IPS DF 6.9 (cell line): ENCODE measurements at regions not wholly inside any gene's neighbourhood (a gene's known extent, or its start where the extent isn't known, plus 50 kb on each side); places are given as distances from the start of the nearest gene placed in this dataset.
"Not testable (repeated sequence)": the region's sequence is repeated elsewhere in the genome, so short reads cannot be mapped to it uniquely, and the experiment has no call there.

ENCODE experiments used
- DNase-seq: peaks from one replicate; pipeline ENCODE4 v3.0.0-alpha.2; 2013; ENCODE audit warnings: low read depth, low spot score
- H3K27ac ChIP-seq: one replicate; pipeline ENCODE4 v1.5.1; 2013; ENCODE audit warnings: low read length, control low read depth
- H3K27me3 ChIP-seq: 2 replicates; pipeline ENCODE4 v1.6.1; 2013; ENCODE audit warnings: mild to moderate bottlenecking, low read length; ENCODE audit not compliant: control insufficient read depth, insufficient read depth
- H3K36me3 ChIP-seq: 2 replicates; pipeline ENCODE4 v1.6.1; 2013; ENCODE audit warnings: low read length; ENCODE audit not compliant: control insufficient read depth, insufficient read depth
- H3K4me1 ChIP-seq: 2 replicates; pipeline ENCODE4 v1.6.1; 2013; ENCODE audit warnings: low read length; ENCODE audit not compliant: control insufficient read depth, insufficient read depth
- H3K4me3 ChIP-seq: 2 replicates; pipeline ENCODE4 v1.5.1; 2013; ENCODE audit warnings: mild to moderate bottlenecking, low read length
- H3K9me3 ChIP-seq: 2 replicates; pipeline ENCODE4 v1.6.1; 2013; ENCODE audit warnings: low read length, inconsistent platforms; ENCODE audit not compliant: control insufficient read depth, insufficient read depth
- WGBS: extraction: QIAGEN DNeasy Blood & Tissue Kit; methylation state at CpG from one replicate; pipeline ENCODE4 v1.1.7; 2013; ENCODE audit warnings: mixed read lengths, missing lambda C conversion rate; ENCODE audit not compliant: insufficient read length, insufficient coverage; 5-methylcytosine and 5-hydroxymethylcytosine counted together

DNA sequence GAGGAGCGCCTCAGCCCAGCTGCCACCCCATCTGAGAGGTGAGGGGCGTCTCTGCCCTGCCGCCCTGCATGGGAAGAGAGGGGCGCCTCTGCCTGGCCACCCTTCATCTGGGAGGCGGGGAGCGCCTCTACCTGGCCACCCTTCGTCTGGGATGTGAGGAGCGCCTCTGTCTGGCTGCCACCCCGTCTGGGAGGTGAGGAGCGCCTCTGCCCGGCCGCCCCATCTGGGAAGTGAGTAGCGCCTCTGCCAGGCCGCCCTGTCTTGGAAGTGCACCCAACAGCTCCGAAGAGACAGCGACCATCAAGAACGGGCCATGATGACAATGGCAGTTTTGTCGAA lies 114.4 kb upstream of the CES5A start:
- WGBS, result no CpG with 5 or more reads among the region's 18 CpGs
- Histone ChIP-seq H3K36me3 (no peaks in the 10 kb centered on the region), H3K4me1 (no peaks in the 10 kb centered on the region), H3K27ac (no peak overlapping the region), H3K9me3 (no peaks in the 10 kb centered on the region), H3K4me3 (no peak overlapping the region), H3K27me3 (no peaks in the 10 kb centered on the region)
- DNase-seq, result no peak

GRCh38 chr16:55988850-55989568 lies 113.8 kb upstream of the CES5A start:
- not testable (repeated sequence) for H3K27me3 ChIP-seq, H3K4me1 ChIP-seq, H3K4me3 ChIP-seq, DNase-seq, H3K36me3 ChIP-seq, H3K9me3 ChIP-seq, H3K27ac ChIP-seq
- WGBS, result no CpG with 5 or more reads among the region's 48 CpGs

DNA sequence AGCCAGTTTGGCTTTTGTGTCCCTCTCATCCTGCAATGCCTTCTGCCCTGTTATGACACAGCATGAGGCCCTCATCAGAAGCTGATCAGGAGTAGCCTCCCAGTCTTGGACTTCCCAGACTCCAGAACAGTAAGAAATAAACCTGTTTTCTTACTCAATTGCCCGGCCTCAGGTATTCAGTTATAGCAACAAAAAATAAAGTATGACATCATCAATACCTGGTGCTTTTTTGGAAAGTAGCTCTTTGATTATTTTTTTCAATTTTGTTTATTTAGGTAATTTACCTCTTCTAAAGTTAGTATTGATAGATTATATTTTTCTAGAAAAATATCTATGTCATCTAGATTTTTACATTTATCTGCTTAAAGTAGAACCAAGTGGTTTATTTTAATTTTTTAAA lies 112.8 kb upstream of the CES5A start:
- H3K27ac ChIP-seq, result no peak overlapping the region
- no peaks in the 10 kb centered on the region for H3K36me3 ChIP-seq
- H3K27me3 ChIP-seq, result no peaks in the 10 kb centered on the region
- no peaks in the 10 kb centered on the region for H3K9me3 ChIP-seq
- H3K4me1 ChIP-seq, result no peaks in the 10 kb centered on the region
- WGBS, result no CpG with 5 or more reads among the region's 1 CpG
- H3K4me3 ChIP-seq, result no peak overlapping the region
- DNase-seq, result no peak

- Histone ChIP-seq H3K4me3 (no peak overlapping the region), H3K9me3 (no peaks in the 10 kb centered on the region), H3K27me3 (no peaks in the 10 kb centered on the region), H3K4me1 (no peaks in the 10 kb centered on the region; the same call in 1 of the 2 replicates), H3K27ac (no peak overlapping the region), H3K36me3 (no peaks in the 10 kb centered on the region)
- WGBS, result no CpG with 5 or more reads among the region's 1 CpG
- DNase-seq, result no peak
Measured at GRCh38 chr16:55982597-55982996, 107.4 kb upstream of the CES5A start.

- Histone ChIP-seq H3K27ac (no peak overlapping the region), H3K27me3 (no peaks in the 10 kb centered on the region), H3K4me1 (no peaks in the 10 kb centered on the region; the same call in 1 of the 2 replicates), H3K4me3 (no peak overlapping the region), H3K36me3 (no peaks in the 10 kb centered on the region), H3K9me3 (no peaks in the 10 kb centered on the region)
- WGBS, result no CpG with 5 or more reads among the region's 2 CpGs
- no peak for DNase-seq
Measured at GRCh38 chr16:55981557-55981956, 106.4 kb upstream of the CES5A start.

GRCh38 chr16:55976815-55977214 lies 101.6 kb upstream of the CES5A start:
- DNase-seq, result no peak
- no CpG with 5 or more reads among the region's 2 CpGs for WGBS
- H3K4me3 ChIP-seq, result no peak overlapping the region
- no peak overlapping the region for H3K27ac ChIP-seq
- no peaks in the 10 kb centered on the region for H3K36me3 ChIP-seq
- no peaks in the 10 kb centered on the region for H3K4me1 ChIP-seq
- no peaks in the 10 kb centered on the region for H3K27me3 ChIP-seq
- no peaks in the 10 kb centered on the region for H3K9me3 ChIP-seq

DNA sequence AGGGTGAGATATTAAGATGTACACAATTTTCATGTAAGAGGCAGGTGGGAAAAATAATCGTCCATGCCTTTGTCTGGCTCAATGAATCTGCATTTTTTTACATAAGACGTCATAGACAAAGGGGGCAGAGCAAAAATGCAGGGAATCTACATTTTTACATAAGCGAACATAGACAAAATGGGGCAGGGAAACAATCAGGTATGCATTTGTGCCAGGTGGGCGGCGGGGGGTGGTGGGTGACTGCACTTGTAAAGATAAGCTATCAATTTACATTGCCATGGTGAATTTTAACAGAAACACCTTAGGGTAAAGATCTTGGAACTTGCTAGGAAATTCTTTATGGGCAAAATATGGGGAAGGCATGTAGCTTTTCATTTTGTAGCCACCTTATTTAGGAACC lies 96.3 kb upstream of the CES5A start:
- no peak for DNase-seq
- no peaks in the 10 kb centered on the region for H3K36me3 ChIP-seq

GRCh38 chr16:55968221-55968620 lies 93.0 kb upstream of the CES5A start:
- H3K36me3 ChIP-seq, result no peaks in the 10 kb centered on the region
- no peak overlapping the region for H3K27ac ChIP-seq
- H3K27me3 ChIP-seq, result no peaks in the 10 kb centered on the region
- no peak overlapping the region for H3K4me3 ChIP-seq
- no peak for DNase-seq
- peaks cover 4% of the 10 kb centered on the region; the same call in 1 of the 2 replicates for H3K4me1 ChIP-seq
- no peaks in the 10 kb centered on the region for H3K9me3 ChIP-seq
- no CpG with 5 or more reads among the region's 5 CpGs for WGBS

More for the DNA sequence above, 96.3 kb upstream of the CES5A start:
- no peak overlapping the region for H3K27ac ChIP-seq
- no peaks in the 10 kb centered on the region for H3K27me3 ChIP-seq
- no peaks in the 10 kb centered on the region for H3K9me3 ChIP-seq
- H3K4me1 ChIP-seq, result no peaks in the 10 kb centered on the region
- no CpG with 5 or more reads among the region's 5 CpGs for WGBS
- H3K4me3 ChIP-seq, result no peak overlapping the region

- no peak for DNase-seq
- H3K9me3 ChIP-seq, result no peaks in the 10 kb centered on the region
- no peaks in the 10 kb centered on the region for H3K36me3 ChIP-seq
- WGBS, result no CpG with 5 or more reads among the region's 4 CpGs
- H3K4me1 ChIP-seq, result peaks cover 4% of the 10 kb centered on the region; the same call in 1 of the 2 replicates
- H3K4me3 ChIP-seq, result no peak overlapping the region
- no peak overlapping the region for H3K27ac ChIP-seq
- no peaks in the 10 kb centered on the region for H3K27me3 ChIP-seq
Measured at GRCh38 chr16:55964923-55965475, 89.8 kb upstream of the CES5A start.

- DNase-seq, result no peak
- no peak overlapping the region for H3K27ac ChIP-seq
- WGBS, result no CpG with 5 or more reads among the region's 5 CpGs
Measured at GRCh38 chr16:55955845-55956244, 80.7 kb upstream of the CES5A start.

DNA sequence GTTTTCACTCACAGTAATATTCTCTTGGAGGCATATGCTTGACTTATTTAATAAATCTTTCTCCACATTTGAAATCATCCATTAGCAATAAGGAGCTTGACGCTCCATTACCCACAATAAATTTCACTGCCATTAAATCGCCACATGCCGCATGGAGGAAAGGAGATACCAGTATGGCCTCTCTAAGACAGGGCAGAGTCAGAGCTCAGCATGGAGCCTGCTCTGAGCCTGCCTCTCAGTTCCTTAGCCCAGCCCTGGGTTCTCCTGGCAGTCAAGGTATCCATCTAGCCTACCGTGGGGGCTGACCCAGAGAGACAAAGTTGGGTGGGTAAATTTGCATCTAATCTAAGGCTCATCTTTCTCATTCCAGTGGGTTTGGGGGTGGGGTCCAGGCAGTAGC lies 80.3 kb upstream of the CES5A start:
- no peak overlapping the region for H3K27ac ChIP-seq
- DNase-seq, result no peak
- no peaks in the 10 kb centered on the region for H3K36me3 ChIP-seq
- H3K27me3 ChIP-seq, result no peaks in the 10 kb centered on the region
- no CpG with 5 or more reads among the region's 4 CpGs for WGBS
- no peak overlapping the region for H3K4me3 ChIP-seq
- H3K9me3 ChIP-seq, result no peaks in the 10 kb centered on the region
- H3K4me1 ChIP-seq, result no peaks in the 10 kb centered on the region

More at GRCh38 chr16:55955845-55956244, 80.7 kb upstream of the CES5A start:
- Histone ChIP-seq H3K4me1 (no peaks in the 10 kb centered on the region), H3K36me3 (no peaks in the 10 kb centered on the region), H3K4me3 (no peak overlapping the region), H3K27me3 (no peaks in the 10 kb centered on the region), H3K9me3 (no peaks in the 10 kb centered on the region)
